H9 (cell line): ENCODE measurements at regions not wholly inside any gene's neighbourhood (a gene's known extent, or its start where the extent isn't known, plus 50 kb on each side); places are given as distances from the start of the nearest gene placed in this dataset.

Experiments
- DNase-seq: peaks from one replicate; pipeline ENCODE4 v3.0.0-alpha.2; 2017
- H2AFZ ChIP-seq: one replicate; pipeline ENCODE4 v1.6.1; 2013; ENCODE audit warnings: mild to moderate bottlenecking, low read length, control low read depth, moderate library complexity
- H2AK5ac ChIP-seq: 2 replicates; pipeline ENCODE4 v1.6.1; 2013; ENCODE audit warnings: low read length, control low read depth, mixed read lengths; ENCODE audit not compliant: insufficient read length
- H2BK120ac ChIP-seq: one replicate; pipeline ENCODE4 v1.6.1; 2013; ENCODE audit warnings: low read depth, mild to moderate bottlenecking, low read length, control low read depth, inconsistent platforms; ENCODE audit not compliant: poor library complexity, severe bottlenecking
- H2BK12ac ChIP-seq: 2 replicates; pipeline ENCODE4 v1.6.1; 2013; ENCODE audit warnings: low read length, control low read depth, mixed read lengths, low read depth; ENCODE audit not compliant: insufficient read length
- H2BK15ac ChIP-seq: 2 replicates; pipeline ENCODE4 v1.6.1; 2013; ENCODE audit warnings: low read depth, low read length, control low read depth
- H2BK20ac ChIP-seq: one replicate; pipeline ENCODE4 v1.6.1; 2013; ENCODE audit warnings: low read depth, mild to moderate bottlenecking, low read length, control low read depth, inconsistent platforms; ENCODE audit not compliant: poor library complexity, severe bottlenecking
- H2BK5ac ChIP-seq: 2 replicates; pipeline ENCODE4 v1.6.1; 2013; ENCODE audit warnings: low read length, control low read depth, mixed read lengths; ENCODE audit not compliant: insufficient read length
- H3K14ac ChIP-seq: 2 replicates; pipeline ENCODE4 v1.6.1; 2013; ENCODE audit warnings: low read length, control low read depth; ENCODE audit not compliant: insufficient read depth
- H3K18ac ChIP-seq: 2 replicates; pipeline ENCODE4 v1.6.1; 2013; ENCODE audit warnings: low read depth, mild to moderate bottlenecking, mixed read lengths, low read length, control low read depth; ENCODE audit not compliant: insufficient read length
- H3K23ac ChIP-seq: 2 replicates; pipeline ENCODE4 v1.6.1; 2013; ENCODE audit warnings: low read length, control low read depth, mixed read lengths, low read depth; ENCODE audit not compliant: insufficient read length
- H3K23me2 ChIP-seq: 2 replicates; pipeline ENCODE4 v1.6.1; 2013; ENCODE audit warnings: low read depth, mild to moderate bottlenecking, mixed read lengths, low read length, control low read depth; ENCODE audit not compliant: insufficient read length, poor library complexity, severe bottlenecking
- H3K27ac ChIP-seq: 2 replicates; pipeline ENCODE4 v1.5.1; 2013; ENCODE audit warnings: low read length, control low read depth, mixed read lengths, low read depth; ENCODE audit not compliant: insufficient read length
- H3K27me3 ChIP-seq: 2 replicates; pipeline ENCODE4 v1.6.1; 2013; ENCODE audit warnings: low read length, control low read depth, inconsistent platforms; ENCODE audit not compliant: insufficient read depth
- H3K4ac ChIP-seq: 2 replicates; pipeline ENCODE4 v1.6.1; 2013; ENCODE audit warnings: low read depth, mild to moderate bottlenecking, control low read depth, inconsistent platforms, low read length, moderate library complexity
- H3K4me1 ChIP-seq: 2 replicates; pipeline ENCODE4 v1.6.1; 2013; ENCODE audit warnings: low read length, control low read depth, inconsistent platforms; ENCODE audit not compliant: insufficient read depth
- H3K4me2 ChIP-seq: 2 replicates; pipeline ENCODE4 v1.6.1; 2013; ENCODE audit warnings: low read length, control low read depth, mixed read lengths; ENCODE audit not compliant: insufficient read length, insufficient read depth
- H3K56ac ChIP-seq: 2 replicates; pipeline ENCODE4 v1.6.1; 2013; ENCODE audit warnings: low read depth, mild to moderate bottlenecking, mixed read lengths, low read length, control low read depth; ENCODE audit not compliant: insufficient read length
- H3K79me1 ChIP-seq: 2 replicates; pipeline ENCODE4 v1.6.1; 2013; ENCODE audit warnings: low read depth, mild to moderate bottlenecking, moderate library complexity, low read length, control low read depth, inconsistent platforms; ENCODE audit not compliant: insufficient read depth, poor library complexity, severe bottlenecking
- H3K79me2 ChIP-seq: 2 replicates; pipeline ENCODE4 v1.6.1; 2013; ENCODE audit warnings: low read length, control low read depth, inconsistent platforms; ENCODE audit not compliant: insufficient read depth
- H3K9ac ChIP-seq: 2 replicates; pipeline ENCODE4 v1.6.1; 2013; ENCODE audit warnings: low read length, control low read depth, mixed read lengths; ENCODE audit not compliant: insufficient read length; ENCODE audit errors: extremely low read depth
- H3K9me3 ChIP-seq: one replicate; pipeline ENCODE4 v1.6.1; 2013; ENCODE audit warnings: low read depth, low read length, inconsistent platforms; ENCODE audit not compliant: control insufficient read depth
- H3T11ph ChIP-seq: one replicate; pipeline ENCODE4 v1.6.1; 2013; ENCODE audit warnings: mild to moderate bottlenecking, low read length, control low read depth, inconsistent platforms
- H4K20me1 ChIP-seq: one replicate; pipeline ENCODE4 v1.6.1; 2013; ENCODE audit not compliant: control insufficient read depth, insufficient read length, insufficient read depth
- H4K5ac ChIP-seq: 2 replicates; pipeline ENCODE4 v1.6.1; 2013; ENCODE audit warnings: low read depth, mild to moderate bottlenecking, mixed read lengths, low read length, control low read depth; ENCODE audit not compliant: insufficient read length
- H4K8ac ChIP-seq: replicated peaks from 2 replicates; pipeline ENCODE4 v1.6.1; 2013; ENCODE audit warnings: low read length, control low read depth, mixed read lengths, low read depth; ENCODE audit not compliant: insufficient read length
- H4K91ac ChIP-seq: 2 replicates; pipeline ENCODE4 v1.6.1; 2013; ENCODE audit warnings: low read depth, mild to moderate bottlenecking, moderate library complexity, mixed read lengths, low read length, control low read depth; ENCODE audit not compliant: insufficient read length
- H3K27ac Mint-ChIP-seq, 3 experiments: 2 replicates in 2 of 3; 3 replicates in 1 of 3; pipeline ENCODE4 v1.8.0; 2020 to 2021; ENCODE audit warnings: mixed read lengths in 3 of 3, mild to moderate bottlenecking in 1 of 3, moderate library complexity in 1 of 3
- H3K27me3 Mint-ChIP-seq: 2 replicates; pipeline ENCODE4 v1.8.0; 2021; ENCODE audit warnings: low read depth, mild to moderate bottlenecking, moderate library complexity, mixed read lengths
- H3K36me3 Mint-ChIP-seq, 3 experiments: 2 replicates in 2 of 3; 3 replicates in 1 of 3; pipeline ENCODE4 v1.8.0; 2020 to 2021; ENCODE audit warnings: low read depth in 3 of 3, mixed read lengths in 3 of 3; ENCODE audit not compliant: insufficient read depth in 1 of 3
- H3K4me1 Mint-ChIP-seq, 2 experiments: 2 replicates each; pipeline ENCODE4 v1.8.0; 2020; ENCODE audit warnings: mixed read lengths in 2 of 2
- H3K4me3 Mint-ChIP-seq, 2 experiments: 2 replicates in 1 of 2; 3 replicates in 1 of 2; pipeline ENCODE4 v1.8.0; 2020 to 2021; ENCODE audit warnings: mild to moderate bottlenecking in 2 of 2, mixed read lengths in 2 of 2, moderate library complexity in 1 of 2
- H3K9me3 Mint-ChIP-seq, 2 experiments: 2 replicates in 1 of 2; 3 replicates in 1 of 2; pipeline ENCODE4 v1.8.0; 2020; ENCODE audit warnings: mild to moderate bottlenecking in 2 of 2, mixed read lengths in 2 of 2, moderate library complexity in 1 of 2
- WGBS: extraction: QIAGEN DNeasy Blood & Tissue Kit; methylation state at CpG from one replicate; pipeline ENCODE4 v1.1.7; 2013; ENCODE audit warnings: missing lambda C conversion rate, low lambda C conversion rate, mixed read lengths; ENCODE audit not compliant: insufficient read length; ENCODE audit errors: extremely low coverage; 5-methylcytosine and 5-hydroxymethylcytosine counted together
- TF ChIP-seq, protein P1 (sequence below): fragments of 200-600 bp; sonication (generic); conservative IDR thresholded peaks from 3 replicates; pipeline ENCODE4 v1.8.0; 2021; ENCODE audit warnings: antibody characterized with exemption, mild to moderate bottlenecking

DNA sequence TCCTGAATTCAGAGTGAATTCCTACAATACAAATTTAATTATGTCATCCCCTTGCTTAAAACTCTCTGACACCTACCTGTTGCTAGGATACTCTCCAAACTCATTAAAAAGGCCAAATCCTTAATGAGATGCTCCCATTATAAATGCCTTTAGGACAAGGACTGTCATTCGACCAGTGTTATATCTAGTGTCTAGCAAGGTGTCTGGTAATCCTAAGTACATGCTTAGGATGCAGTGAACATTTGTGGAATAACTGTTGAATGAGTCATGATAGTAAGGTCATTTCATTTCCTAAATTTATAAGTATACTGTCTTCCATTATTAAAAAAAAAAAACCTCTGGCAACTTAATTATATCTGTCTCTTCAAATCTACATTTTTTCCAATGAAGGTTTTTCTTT, 588.9 kb upstream of the NRXN1 start:
- no CpG with 5 or more reads among the region's 1 CpG for WGBS

More for the DNA sequence above, 588.9 kb upstream of the NRXN1 start:
- Histone ChIP-seq H3K4ac (no peak overlapping the region), H2BK12ac (no peak overlapping the region), H2BK5ac (no peak overlapping the region), H3K56ac (no peak overlapping the region), H3T11ph (no peak overlapping the region), H4K91ac (no peak overlapping the region), H2AFZ (no peak overlapping the region), H3K4me2 (no peak overlapping the region), H2BK120ac (no peak overlapping the region), H2AK5ac (no peak overlapping the region), H3K18ac (no peak overlapping the region), H3K23me2 (no peaks in the 10 kb centered on the region), H3K27ac (no peak overlapping the region), H3K14ac (no peak overlapping the region), H2BK15ac (no peak overlapping the region), H3K4me1 (no peaks in the 10 kb centered on the region), H4K5ac (no peak overlapping the region), H3K27me3 (no peaks in the 10 kb centered on the region), H4K20me1 (no peaks in the 10 kb centered on the region), H3K9me3 (no peaks in the 10 kb centered on the region), H3K23ac (no peak overlapping the region), H3K79me1 (no peaks in the 10 kb centered on the region), H4K8ac (no peak overlapping the region), H3K9ac (no peak overlapping the region), H2BK20ac (no peak overlapping the region), H3K79me2 (no peaks in the 10 kb centered on the region)
- Mint-ChIP-seq H3K36me3 (peaks cover 2 to 20% (median 7%) of the 10 kb centered on the region in 3 experiments; a peak in 5 of 7 replicates), H3K9me3 (peaks cover 24 to 27% of the 10 kb centered on the region in 2 experiments), H3K4me1 (no peaks in the 10 kb centered on the region), H3K27me3 (no peaks in the 10 kb centered on the region), H3K27ac (no peak overlapping the region), H3K4me3 (no peak overlapping the region)
- TF ChIP-seq, protein P1, sequence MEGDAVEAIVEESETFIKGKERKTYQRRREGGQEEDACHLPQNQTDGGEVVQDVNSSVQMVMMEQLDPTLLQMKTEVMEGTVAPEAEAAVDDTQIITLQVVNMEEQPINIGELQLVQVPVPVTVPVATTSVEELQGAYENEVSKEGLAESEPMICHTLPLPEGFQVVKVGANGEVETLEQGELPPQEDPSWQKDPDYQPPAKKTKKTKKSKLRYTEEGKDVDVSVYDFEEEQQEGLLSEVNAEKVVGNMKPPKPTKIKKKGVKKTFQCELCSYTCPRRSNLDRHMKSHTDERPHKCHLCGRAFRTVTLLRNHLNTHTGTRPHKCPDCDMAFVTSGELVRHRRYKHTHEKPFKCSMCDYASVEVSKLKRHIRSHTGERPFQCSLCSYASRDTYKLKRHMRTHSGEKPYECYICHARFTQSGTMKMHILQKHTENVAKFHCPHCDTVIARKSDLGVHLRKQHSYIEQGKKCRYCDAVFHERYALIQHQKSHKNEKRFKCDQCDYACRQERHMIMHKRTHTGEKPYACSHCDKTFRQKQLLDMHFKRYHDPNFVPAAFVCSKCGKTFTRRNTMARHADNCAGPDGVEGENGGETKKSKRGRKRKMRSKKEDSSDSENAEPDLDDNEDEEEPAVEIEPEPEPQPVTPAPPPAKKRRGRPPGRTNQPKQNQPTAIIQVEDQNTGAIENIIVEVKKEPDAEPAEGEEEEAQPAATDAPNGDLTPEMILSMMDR, result no peak
- no peak for DNase-seq
